H9 (cell line): ENCODE measurements at regions not wholly inside any gene's neighbourhood (a gene's known extent, or its start where the extent isn't known, plus 50 kb on each side); places are given as distances from the start of the nearest gene placed in this dataset.

Experiments
- DNase-seq: peaks from one replicate; pipeline ENCODE4 v3.0.0-alpha.2; 2017
- H2AFZ ChIP-seq: one replicate; pipeline ENCODE4 v1.6.1; 2013; ENCODE audit warnings: mild to moderate bottlenecking, low read length, control low read depth, moderate library complexity
- H2AK5ac ChIP-seq: 2 replicates; pipeline ENCODE4 v1.6.1; 2013; ENCODE audit warnings: low read length, control low read depth, mixed read lengths; ENCODE audit not compliant: insufficient read length
- H2BK120ac ChIP-seq: one replicate; pipeline ENCODE4 v1.6.1; 2013; ENCODE audit warnings: low read depth, mild to moderate bottlenecking, low read length, control low read depth, inconsistent platforms; ENCODE audit not compliant: poor library complexity, severe bottlenecking
- H2BK12ac ChIP-seq: 2 replicates; pipeline ENCODE4 v1.6.1; 2013; ENCODE audit warnings: low read length, control low read depth, mixed read lengths, low read depth; ENCODE audit not compliant: insufficient read length
- H2BK15ac ChIP-seq: 2 replicates; pipeline ENCODE4 v1.6.1; 2013; ENCODE audit warnings: low read depth, low read length, control low read depth
- H2BK20ac ChIP-seq: one replicate; pipeline ENCODE4 v1.6.1; 2013; ENCODE audit warnings: low read depth, mild to moderate bottlenecking, low read length, control low read depth, inconsistent platforms; ENCODE audit not compliant: poor library complexity, severe bottlenecking
- H2BK5ac ChIP-seq: 2 replicates; pipeline ENCODE4 v1.6.1; 2013; ENCODE audit warnings: low read length, control low read depth, mixed read lengths; ENCODE audit not compliant: insufficient read length
- H3K14ac ChIP-seq: 2 replicates; pipeline ENCODE4 v1.6.1; 2013; ENCODE audit warnings: low read length, control low read depth; ENCODE audit not compliant: insufficient read depth
- H3K18ac ChIP-seq: 2 replicates; pipeline ENCODE4 v1.6.1; 2013; ENCODE audit warnings: low read depth, mild to moderate bottlenecking, mixed read lengths, low read length, control low read depth; ENCODE audit not compliant: insufficient read length
- H3K23ac ChIP-seq: 2 replicates; pipeline ENCODE4 v1.6.1; 2013; ENCODE audit warnings: low read length, control low read depth, mixed read lengths, low read depth; ENCODE audit not compliant: insufficient read length
- H3K23me2 ChIP-seq: 2 replicates; pipeline ENCODE4 v1.6.1; 2013; ENCODE audit warnings: low read depth, mild to moderate bottlenecking, mixed read lengths, low read length, control low read depth; ENCODE audit not compliant: insufficient read length, poor library complexity, severe bottlenecking
- H3K27ac ChIP-seq: 2 replicates; pipeline ENCODE4 v1.5.1; 2013; ENCODE audit warnings: low read length, control low read depth, mixed read lengths, low read depth; ENCODE audit not compliant: insufficient read length
- H3K27me3 ChIP-seq: 2 replicates; pipeline ENCODE4 v1.6.1; 2013; ENCODE audit warnings: low read length, control low read depth, inconsistent platforms; ENCODE audit not compliant: insufficient read depth
- H3K4ac ChIP-seq: 2 replicates; pipeline ENCODE4 v1.6.1; 2013; ENCODE audit warnings: low read depth, mild to moderate bottlenecking, control low read depth, inconsistent platforms, low read length, moderate library complexity
- H3K4me1 ChIP-seq: 2 replicates; pipeline ENCODE4 v1.6.1; 2013; ENCODE audit warnings: low read length, control low read depth, inconsistent platforms; ENCODE audit not compliant: insufficient read depth
- H3K4me2 ChIP-seq: 2 replicates; pipeline ENCODE4 v1.6.1; 2013; ENCODE audit warnings: low read length, control low read depth, mixed read lengths; ENCODE audit not compliant: insufficient read length, insufficient read depth
- H3K56ac ChIP-seq: 2 replicates; pipeline ENCODE4 v1.6.1; 2013; ENCODE audit warnings: low read depth, mild to moderate bottlenecking, mixed read lengths, low read length, control low read depth; ENCODE audit not compliant: insufficient read length
- H3K79me1 ChIP-seq: 2 replicates; pipeline ENCODE4 v1.6.1; 2013; ENCODE audit warnings: low read depth, mild to moderate bottlenecking, moderate library complexity, low read length, control low read depth, inconsistent platforms; ENCODE audit not compliant: insufficient read depth, poor library complexity, severe bottlenecking
- H3K79me2 ChIP-seq: 2 replicates; pipeline ENCODE4 v1.6.1; 2013; ENCODE audit warnings: low read length, control low read depth, inconsistent platforms; ENCODE audit not compliant: insufficient read depth
- H3K9ac ChIP-seq: 2 replicates; pipeline ENCODE4 v1.6.1; 2013; ENCODE audit warnings: low read length, control low read depth, mixed read lengths; ENCODE audit not compliant: insufficient read length; ENCODE audit errors: extremely low read depth
- H3K9me3 ChIP-seq: one replicate; pipeline ENCODE4 v1.6.1; 2013; ENCODE audit warnings: low read depth, low read length, inconsistent platforms; ENCODE audit not compliant: control insufficient read depth
- H3T11ph ChIP-seq: one replicate; pipeline ENCODE4 v1.6.1; 2013; ENCODE audit warnings: mild to moderate bottlenecking, low read length, control low read depth, inconsistent platforms
- H4K20me1 ChIP-seq: one replicate; pipeline ENCODE4 v1.6.1; 2013; ENCODE audit not compliant: control insufficient read depth, insufficient read length, insufficient read depth
- H4K5ac ChIP-seq: 2 replicates; pipeline ENCODE4 v1.6.1; 2013; ENCODE audit warnings: low read depth, mild to moderate bottlenecking, mixed read lengths, low read length, control low read depth; ENCODE audit not compliant: insufficient read length
- H4K8ac ChIP-seq: replicated peaks from 2 replicates; pipeline ENCODE4 v1.6.1; 2013; ENCODE audit warnings: low read length, control low read depth, mixed read lengths, low read depth; ENCODE audit not compliant: insufficient read length
- H4K91ac ChIP-seq: 2 replicates; pipeline ENCODE4 v1.6.1; 2013; ENCODE audit warnings: low read depth, mild to moderate bottlenecking, moderate library complexity, mixed read lengths, low read length, control low read depth; ENCODE audit not compliant: insufficient read length
- H3K27ac Mint-ChIP-seq, 3 experiments: 2 replicates in 2 of 3; 3 replicates in 1 of 3; pipeline ENCODE4 v1.8.0; 2020 to 2021; ENCODE audit warnings: mixed read lengths in 3 of 3, mild to moderate bottlenecking in 1 of 3, moderate library complexity in 1 of 3
- H3K27me3 Mint-ChIP-seq: 2 replicates; pipeline ENCODE4 v1.8.0; 2021; ENCODE audit warnings: low read depth, mild to moderate bottlenecking, moderate library complexity, mixed read lengths
- H3K36me3 Mint-ChIP-seq, 3 experiments: 2 replicates in 2 of 3; 3 replicates in 1 of 3; pipeline ENCODE4 v1.8.0; 2020 to 2021; ENCODE audit warnings: low read depth in 3 of 3, mixed read lengths in 3 of 3; ENCODE audit not compliant: insufficient read depth in 1 of 3
- H3K4me1 Mint-ChIP-seq, 2 experiments: 2 replicates each; pipeline ENCODE4 v1.8.0; 2020; ENCODE audit warnings: mixed read lengths in 2 of 2
- H3K4me3 Mint-ChIP-seq, 2 experiments: 2 replicates in 1 of 2; 3 replicates in 1 of 2; pipeline ENCODE4 v1.8.0; 2020 to 2021; ENCODE audit warnings: mild to moderate bottlenecking in 2 of 2, mixed read lengths in 2 of 2, moderate library complexity in 1 of 2
- H3K9me3 Mint-ChIP-seq, 2 experiments: 2 replicates in 1 of 2; 3 replicates in 1 of 2; pipeline ENCODE4 v1.8.0; 2020; ENCODE audit warnings: mild to moderate bottlenecking in 2 of 2, mixed read lengths in 2 of 2, moderate library complexity in 1 of 2
- CTCF ChIP-seq: fragments of 200-600 bp; sonication (generic); conservative IDR thresholded peaks from 3 replicates; pipeline ENCODE4 v1.8.0; 2021; ENCODE audit warnings: antibody characterized with exemption, mild to moderate bottlenecking
- WGBS: extraction: QIAGEN DNeasy Blood & Tissue Kit; methylation state at CpG from one replicate; pipeline ENCODE4 v1.1.7; 2013; ENCODE audit warnings: missing lambda C conversion rate, low lambda C conversion rate, mixed read lengths; ENCODE audit not compliant: insufficient read length; ENCODE audit errors: extremely low coverage; 5-methylcytosine and 5-hydroxymethylcytosine counted together

- no peak overlapping the region for H2BK12ac ChIP-seq
- H3K56ac ChIP-seq = no peak overlapping the region
- H3K18ac ChIP-seq = no peak overlapping the region
- Mint-ChIP-seq H3K4me1 (peaks cover 7 to 8% of the 10 kb centered on the region in 2 experiments), H3K27me3 (no peaks in the 10 kb centered on the region), H3K36me3 (peaks cover 0 to 15% (median 5%) of the 10 kb centered on the region in 3 experiments; a peak in 2 of 7 replicates), H3K9me3 (peaks cover 0 to 5% of the 10 kb centered on the region in 2 experiments; a peak in 3 of 5 replicates), H3K27ac (no peak overlapping the region), H3K4me3 (no peak overlapping the region)
- H3K4me2 ChIP-seq = no peak overlapping the region
- H4K20me1 ChIP-seq = no peaks in the 10 kb centered on the region
- H4K91ac ChIP-seq = no peak overlapping the region
- H3K9ac ChIP-seq = no peak overlapping the region
- no peak overlapping the region for H3K23ac ChIP-seq
- H2BK120ac ChIP-seq = no peak overlapping the region
- no peaks in the 10 kb centered on the region for H3K23me2 ChIP-seq
- H2AFZ ChIP-seq = no peak overlapping the region
- no peak overlapping the region for H2BK5ac ChIP-seq
- H4K5ac ChIP-seq = no peak overlapping the region
- H3K4ac ChIP-seq = no peak overlapping the region
- no peaks in the 10 kb centered on the region for H3K4me1 ChIP-seq
- H2AK5ac ChIP-seq = no peak overlapping the region
- no peak for DNase-seq
- H3K14ac ChIP-seq = no peak overlapping the region
- WGBS = no CpG with 5 or more reads among the region's 2 CpGs
- H4K8ac ChIP-seq = no peak overlapping the region
- H3K9me3 ChIP-seq = no peaks in the 10 kb centered on the region
- H3T11ph ChIP-seq = no peak overlapping the region
- no peaks in the 10 kb centered on the region for H3K79me1 ChIP-seq
- no peak for TF ChIP-seq CTCF
- no peak overlapping the region for H2BK20ac ChIP-seq
- H3K27me3 ChIP-seq = no peaks in the 10 kb centered on the region
- H3K79me2 ChIP-seq = no peaks in the 10 kb centered on the region
- H2BK15ac ChIP-seq = no peak overlapping the region
- no peak overlapping the region for H3K27ac ChIP-seq
Observed at GRCh38 chr13:83325125-83325853, 557.0 kb downstream of the SLITRK1 start.
